Lower lobe of right lung (tissue), 2 donors: ENCODE measurements at regions not wholly inside any gene's neighbourhood (a gene's known extent, or its start where the extent isn't known, plus 50 kb on each side); places are given as distances from the start of the nearest gene placed in this dataset.
"Not testable (repeated sequence)": the region's sequence is repeated elsewhere in the genome, so short reads cannot be mapped to it uniquely, and the experiment has no call there.

Experiments used
- ATAC-seq, 2 donors: fragments of 200-7000 bp; cut with Tn5 transposase; one replicate each; pipeline ENCODE4 v1.9.1; 2020 to 2022; ENCODE audit warnings: mild to moderate bottlenecking in 2 of 2, moderate library complexity in 2 of 2
- DNase-seq: peaks from one replicate; pipeline ENCODE4 v3.0.0-alpha.2; 2020
- H3K27ac ChIP-seq: fragments of 200-600 bp; one replicate; pipeline ENCODE4 v1.8.0; 2022
- H3K27me3 ChIP-seq: fragments of 200-600 bp; one replicate; pipeline ENCODE4 v1.8.0; 2022; ENCODE audit warnings: low read depth
- H3K36me3 ChIP-seq: fragments of 200-600 bp; one replicate; pipeline ENCODE4 v1.8.0; 2022; ENCODE audit warnings: mild to moderate bottlenecking
- H3K4me1 ChIP-seq: fragments of 200-600 bp; one replicate; pipeline ENCODE4 v1.8.0; 2022
- H3K4me3 ChIP-seq: fragments of 200-600 bp; one replicate; pipeline ENCODE4 v1.8.0; 2022; ENCODE audit warnings: mild to moderate bottlenecking
- H3K9me3 ChIP-seq: fragments of 200-600 bp; one replicate; pipeline ENCODE4 v1.8.0; 2022
- CTCF ChIP-seq: fragments of 200-600 bp; IDR thresholded peaks from one replicate; pipeline ENCODE4 v1.8.0; 2022; ENCODE audit warnings: antibody characterized with exemption, mild to moderate bottlenecking
- intact Hi-C: fragments of 100-400 bp; cut with DNase I; formaldehyde crosslinking; loops from one replicate; pipeline ENCODE4 v1.11.0; 2022
- donor health status: DM: no; HTN: yes; CAD: no; lungs with severe emphysema.

GRCh38 chr2:89202518-89202917 is 511.0 kb downstream of the RPIA start:
- ATAC-seq, H3K9me3 ChIP-seq, H3K4me1 ChIP-seq, H3K36me3 ChIP-seq, H3K27ac ChIP-seq, intact Hi-C loops, H3K27me3 ChIP-seq, DNase-seq, H3K4me3 ChIP-seq: not testable (repeated sequence)

- H3K27me3 ChIP-seq, H3K9me3 ChIP-seq, ATAC-seq, H3K4me3 ChIP-seq, H3K27ac ChIP-seq, H3K4me1 ChIP-seq, intact Hi-C loops, H3K36me3 ChIP-seq: not testable (repeated sequence)
- peak; percentile 53 for TF ChIP-seq CTCF
- DNase-seq = peak; percentile 57
Measured at GRCh38 chr2:89205153-89205552, 513.7 kb downstream of the RPIA start.

- not testable (repeated sequence) for H3K27ac ChIP-seq, DNase-seq
Measured at GRCh38 chr2:89208144-89208932, 516.9 kb downstream of the RPIA start.

GRCh38 chr2:89213151-89213550 is 521.7 kb downstream of the RPIA start:
- H3K36me3 ChIP-seq, H3K27me3 ChIP-seq, H3K27ac ChIP-seq, H3K4me1 ChIP-seq, H3K9me3 ChIP-seq, H3K4me3 ChIP-seq, intact Hi-C loops: not testable (repeated sequence)
- ATAC-seq = peak; percentile 65 to 86
- peak; percentile 47 for DNase-seq
- TF ChIP-seq CTCF = peak; percentile 26

More at GRCh38 chr2:89208144-89208932, 516.9 kb downstream of the RPIA start:
- H3K27me3 ChIP-seq, intact Hi-C loops, H3K4me3 ChIP-seq, H3K4me1 ChIP-seq, H3K9me3 ChIP-seq, H3K36me3 ChIP-seq: not testable (repeated sequence)
- ATAC-seq = peak in 1 of 2 donors; percentile 43

- H3K9me3 ChIP-seq, ATAC-seq, H3K36me3 ChIP-seq, DNase-seq, H3K27me3 ChIP-seq, H3K4me3 ChIP-seq, H3K27ac ChIP-seq, intact Hi-C loops, H3K4me1 ChIP-seq: not testable (repeated sequence)
Measured at GRCh38 chr2:89213811-89214210, 522.3 kb downstream of the RPIA start.

GRCh38 chr2:89221474-89221873 is 530.0 kb downstream of the RPIA start:
- intact Hi-C loops, H3K4me3 ChIP-seq, DNase-seq, H3K36me3 ChIP-seq, H3K4me1 ChIP-seq, H3K9me3 ChIP-seq, H3K27me3 ChIP-seq, H3K27ac ChIP-seq, ATAC-seq: not testable (repeated sequence)

GRCh38 chr2:89222063-89222732 is 530.7 kb downstream of the RPIA start:
- H3K36me3 ChIP-seq, DNase-seq, H3K9me3 ChIP-seq, H3K4me3 ChIP-seq, H3K27ac ChIP-seq, ATAC-seq, H3K4me1 ChIP-seq, intact Hi-C loops, H3K27me3 ChIP-seq: not testable (repeated sequence)

- H3K27me3 ChIP-seq, H3K4me3 ChIP-seq, intact Hi-C loops, ATAC-seq, H3K27ac ChIP-seq, DNase-seq, H3K36me3 ChIP-seq, H3K4me1 ChIP-seq, H3K9me3 ChIP-seq: not testable (repeated sequence)
Measured at GRCh38 chr2:89224803-89225202, 533.3 kb downstream of the RPIA start.

GRCh38 chr2:89229979-89230378 is 538.5 kb downstream of the RPIA start:
- H3K36me3 ChIP-seq, H3K4me1 ChIP-seq, ATAC-seq, H3K9me3 ChIP-seq, H3K27ac ChIP-seq, DNase-seq, H3K4me3 ChIP-seq, H3K27me3 ChIP-seq, intact Hi-C loops: not testable (repeated sequence)

- H3K36me3 ChIP-seq, intact Hi-C loops, H3K27me3 ChIP-seq, H3K9me3 ChIP-seq, H3K4me3 ChIP-seq, DNase-seq, H3K27ac ChIP-seq, H3K4me1 ChIP-seq, ATAC-seq: not testable (repeated sequence)
Measured at GRCh38 chr2:89231241-89231640, 539.8 kb downstream of the RPIA start.

GRCh38 chr2:89233931-89234330 is 542.5 kb downstream of the RPIA start:
- H3K27ac ChIP-seq, H3K4me3 ChIP-seq, intact Hi-C loops, H3K27me3 ChIP-seq, H3K4me1 ChIP-seq, H3K36me3 ChIP-seq, ATAC-seq, DNase-seq, H3K9me3 ChIP-seq: not testable (repeated sequence)
